GM18517 (cell line): ENCODE measurements at regions not wholly inside any gene's neighbourhood (a gene's known extent, or its start where the extent isn't known, plus 50 kb on each side); places are given as distances from the start of the nearest gene placed in this dataset.
"Not testable (repeated sequence)": the region's sequence is repeated elsewhere in the genome, so short reads cannot be mapped to it uniquely, and the experiment has no call there.

Source experiments
- ATAC-seq: cut with Tn5 transposase; IDR thresholded peaks from one replicate; pipeline ENCODE4 v1.9.1; 2021; ENCODE audit warnings: mild to moderate bottlenecking, moderate library complexity; ENCODE audit not compliant: unreplicated experiment

GRCh38 chr1:145553795-145554194 lies 54.0 kb upstream of the GPR89A start:
- not testable (repeated sequence) for ATAC-seq

DNA sequence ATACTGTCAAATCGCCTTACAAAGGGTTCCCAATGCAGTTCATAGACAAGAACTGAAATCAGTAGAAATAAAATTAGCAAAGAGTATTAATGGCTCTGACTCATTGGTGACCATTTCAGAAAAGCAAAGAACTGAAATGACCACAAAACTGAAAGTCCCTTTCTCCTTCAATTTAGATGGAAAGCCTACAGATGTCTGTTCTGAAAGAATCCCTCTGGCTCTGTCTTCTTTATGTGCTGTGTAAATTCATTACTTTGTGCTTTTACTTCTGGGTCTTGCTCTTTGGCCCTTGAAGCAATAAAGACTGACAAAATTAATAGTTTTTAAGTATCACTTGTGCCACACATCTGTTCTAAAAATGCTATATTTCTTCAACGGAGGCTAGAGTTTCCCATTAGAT lies 62.7 kb upstream of the GPR89A start:
- no peak for ATAC-seq

DNA sequence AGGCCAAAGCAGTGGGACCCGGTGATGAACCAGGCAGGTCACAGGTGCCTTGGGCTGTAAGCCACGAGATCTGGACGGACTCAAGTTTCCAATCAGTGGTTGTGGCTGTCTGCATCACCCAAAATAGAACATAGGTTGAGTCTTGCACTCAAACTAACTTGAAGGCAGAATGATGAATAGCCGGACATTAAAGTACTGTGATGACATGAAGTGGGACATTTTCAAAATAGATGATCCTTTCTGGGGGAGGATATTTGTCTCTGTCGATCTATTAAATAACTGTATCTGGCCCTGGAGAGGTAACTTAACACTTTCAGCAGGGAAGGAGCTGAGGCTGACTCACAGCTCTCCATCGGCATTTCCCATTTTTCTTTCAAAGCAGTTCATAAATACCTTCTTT lies 66.1 kb upstream of the GPR89A start:
- not testable (repeated sequence) for ATAC-seq

- not testable (repeated sequence) for ATAC-seq
Observed at GRCh38 chr1:145541246-145541645, 66.5 kb upstream of the GPR89A start.

GRCh38 chr1:145538118-145538882 lies 69.5 kb upstream of the GPR89A start:
- ATAC-seq: not testable (repeated sequence)

DNA sequence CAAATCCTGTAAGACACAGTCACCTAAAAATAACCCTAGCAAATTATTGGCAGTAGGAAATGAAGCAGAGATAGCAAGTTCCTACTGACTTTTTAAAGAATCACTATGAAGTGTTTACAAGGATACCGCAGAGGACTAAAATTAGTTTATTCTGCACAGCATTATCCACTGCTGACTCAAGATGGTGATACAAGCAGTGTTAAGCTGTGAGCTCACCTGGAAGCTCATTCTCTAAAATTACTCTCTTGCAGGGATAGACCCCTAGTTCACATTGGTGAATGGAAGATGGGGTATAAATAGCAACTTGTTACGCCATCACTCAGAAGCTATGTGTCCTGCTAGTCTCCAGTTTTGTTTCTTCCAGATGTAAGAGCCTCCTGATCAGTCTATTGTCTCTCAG lies 70.8 kb upstream of the GPR89A start:
- ATAC-seq: not testable (repeated sequence)

DNA sequence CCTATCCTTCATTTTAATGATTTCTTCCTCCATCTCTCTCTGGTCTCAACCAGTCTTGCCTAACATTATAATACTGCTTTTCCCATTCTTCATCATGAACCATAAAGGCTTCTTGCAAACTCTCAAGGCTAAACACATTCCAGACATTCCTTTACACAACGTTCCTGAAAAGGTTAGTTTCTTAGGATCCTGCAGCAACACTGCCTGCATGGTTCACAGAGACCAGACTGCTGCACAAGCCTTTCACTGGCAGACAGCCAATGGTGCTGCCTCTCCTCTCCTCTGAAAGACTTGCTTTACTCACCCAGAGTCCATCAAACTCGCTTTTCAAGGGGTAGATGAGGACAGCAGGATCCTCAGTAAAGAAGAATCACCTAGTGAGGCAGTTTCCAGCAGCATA lies 72.3 kb upstream of the GPR89A start:
- ATAC-seq: not testable (repeated sequence)

- ATAC-seq: not testable (repeated sequence)
Observed at GRCh38 chr1:145528068-145528564, 79.7 kb upstream of the GPR89A start.

DNA sequence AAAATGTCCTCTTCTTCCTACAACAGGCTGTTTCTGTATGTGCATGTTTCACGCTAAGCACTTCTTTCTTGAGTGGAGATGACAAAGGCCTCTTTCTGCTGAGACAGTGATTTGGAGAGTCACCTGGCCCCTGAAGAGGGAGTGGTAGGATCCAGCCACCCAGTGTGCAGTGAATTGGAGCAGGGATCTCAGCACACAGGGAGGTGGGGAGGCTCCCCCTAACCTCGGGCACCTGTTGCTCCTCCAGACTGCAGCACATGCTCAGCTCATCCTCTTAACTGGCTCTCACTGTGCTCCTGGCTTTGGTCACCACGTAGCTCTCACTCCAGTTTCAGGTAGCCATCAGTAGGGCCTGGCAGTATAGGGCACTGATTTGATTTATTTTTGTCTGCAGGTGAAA lies 87.6 kb upstream of the GPR89A start:
- ATAC-seq: not testable (repeated sequence)

GRCh38 chr1:145519302-145519701 lies 88.5 kb upstream of the GPR89A start:
- not testable (repeated sequence) for ATAC-seq

GRCh38 chr1:145513017-145513416 lies 87.6 kb upstream of the NBPF20 start:
- ATAC-seq: not testable (repeated sequence)

GRCh38 chr1:145508053-145508452 lies 82.7 kb upstream of the NBPF20 start:
- peak; percentile 73 for ATAC-seq

DNA sequence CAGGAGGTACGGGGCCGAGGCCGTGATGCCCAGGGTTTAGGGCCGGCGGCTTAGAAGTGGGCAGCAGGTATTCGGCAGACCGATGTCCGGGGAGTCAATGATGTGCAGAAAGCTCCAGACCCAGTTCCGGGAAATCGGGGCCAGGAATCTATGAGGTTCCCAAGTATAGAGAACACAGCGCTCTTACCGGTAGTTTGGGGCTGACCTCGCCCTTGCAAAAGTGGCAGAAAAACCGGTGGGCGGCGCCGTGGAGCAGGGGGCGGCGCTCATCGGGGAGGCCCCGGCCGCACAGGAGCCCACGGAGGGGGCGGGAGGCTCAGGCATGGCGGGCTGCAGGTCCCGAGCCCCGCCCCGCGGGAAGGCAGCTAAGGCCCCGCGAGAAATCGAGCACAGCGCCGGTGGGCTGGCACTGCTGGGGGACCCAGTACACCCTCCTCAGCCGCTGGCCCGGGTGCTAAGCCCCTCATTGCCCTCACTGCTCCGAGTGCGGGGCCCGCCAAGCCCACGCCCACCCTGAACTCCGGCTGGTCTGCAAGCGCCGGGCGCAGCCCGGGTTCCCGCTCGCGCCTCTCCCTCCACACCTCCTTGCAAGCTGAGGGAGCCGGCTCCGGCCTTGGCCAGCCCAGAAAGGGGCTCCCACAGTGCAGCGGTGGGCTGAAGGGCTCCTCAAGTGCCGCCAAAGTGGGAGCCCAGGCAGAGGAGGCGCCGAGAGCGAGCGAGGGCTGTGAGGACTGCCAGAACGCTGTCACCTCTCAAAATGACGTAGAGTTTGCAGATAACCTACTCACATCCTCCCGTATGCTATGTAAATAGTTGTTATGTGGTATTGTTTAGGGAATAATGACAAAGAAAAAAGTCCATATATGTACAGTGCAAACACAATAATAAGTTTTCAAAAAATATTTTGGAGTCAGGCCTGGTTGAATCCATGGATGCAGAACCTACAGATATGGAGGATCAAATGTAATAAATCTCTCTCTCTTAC lies 80.6 kb upstream of the NBPF20 start:
- not testable (repeated sequence) for ATAC-seq

DNA sequence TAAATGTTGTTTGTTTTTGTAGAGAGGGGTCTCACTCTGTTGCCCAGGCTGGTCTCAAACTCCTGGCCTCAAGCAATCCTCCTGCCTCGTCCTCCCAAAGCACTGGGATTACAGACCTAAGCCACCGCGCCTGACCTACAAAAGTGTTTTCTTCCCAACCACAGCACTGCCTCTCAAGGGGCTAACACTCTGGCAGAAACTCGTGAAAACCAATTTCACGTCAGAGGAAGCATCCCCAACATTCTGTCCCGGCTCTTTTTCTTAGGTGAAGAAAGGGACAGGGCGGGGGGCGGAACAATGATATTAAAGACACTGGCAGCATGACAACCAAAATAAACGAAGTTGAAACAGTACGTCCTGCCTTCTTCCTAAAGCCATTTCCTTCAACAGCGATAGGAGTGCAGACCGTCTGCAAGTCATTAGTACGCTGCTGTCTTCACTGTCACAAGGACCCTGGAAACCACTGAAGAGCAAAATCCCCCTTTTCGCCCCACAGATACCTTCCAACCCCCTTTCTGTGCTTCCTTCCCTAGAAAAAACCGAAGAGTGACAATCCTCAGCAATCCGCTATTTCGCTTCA lies 79.5 kb upstream of the NBPF20 start:
- not testable (repeated sequence) for ATAC-seq

GRCh38 chr1:145504310-145504709 lies 78.9 kb upstream of the NBPF20 start:
- ATAC-seq: not testable (repeated sequence)

DNA sequence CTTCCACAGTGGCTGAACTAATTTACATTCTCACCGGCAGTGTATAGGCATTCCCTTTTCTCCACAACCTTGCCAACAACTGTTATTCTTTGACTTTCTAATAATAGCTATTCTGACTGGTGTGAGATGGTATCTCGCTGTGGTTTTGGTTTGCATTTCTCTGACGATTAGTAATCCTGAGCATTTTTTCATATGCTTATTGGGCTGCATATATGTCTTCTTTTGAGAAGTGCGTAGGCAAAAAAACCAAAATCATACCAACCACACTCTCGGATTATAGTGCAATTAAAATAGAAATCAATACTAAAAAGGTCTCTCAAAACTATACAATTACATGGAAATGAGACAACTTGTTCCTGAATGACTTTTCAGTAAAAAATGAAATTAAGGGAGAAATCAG lies 74.8 kb upstream of the NBPF20 start:
- not testable (repeated sequence) for ATAC-seq

- not testable (repeated sequence) for ATAC-seq
Observed at GRCh38 chr1:145495077-145495871, 69.9 kb upstream of the NBPF20 start.

DNA sequence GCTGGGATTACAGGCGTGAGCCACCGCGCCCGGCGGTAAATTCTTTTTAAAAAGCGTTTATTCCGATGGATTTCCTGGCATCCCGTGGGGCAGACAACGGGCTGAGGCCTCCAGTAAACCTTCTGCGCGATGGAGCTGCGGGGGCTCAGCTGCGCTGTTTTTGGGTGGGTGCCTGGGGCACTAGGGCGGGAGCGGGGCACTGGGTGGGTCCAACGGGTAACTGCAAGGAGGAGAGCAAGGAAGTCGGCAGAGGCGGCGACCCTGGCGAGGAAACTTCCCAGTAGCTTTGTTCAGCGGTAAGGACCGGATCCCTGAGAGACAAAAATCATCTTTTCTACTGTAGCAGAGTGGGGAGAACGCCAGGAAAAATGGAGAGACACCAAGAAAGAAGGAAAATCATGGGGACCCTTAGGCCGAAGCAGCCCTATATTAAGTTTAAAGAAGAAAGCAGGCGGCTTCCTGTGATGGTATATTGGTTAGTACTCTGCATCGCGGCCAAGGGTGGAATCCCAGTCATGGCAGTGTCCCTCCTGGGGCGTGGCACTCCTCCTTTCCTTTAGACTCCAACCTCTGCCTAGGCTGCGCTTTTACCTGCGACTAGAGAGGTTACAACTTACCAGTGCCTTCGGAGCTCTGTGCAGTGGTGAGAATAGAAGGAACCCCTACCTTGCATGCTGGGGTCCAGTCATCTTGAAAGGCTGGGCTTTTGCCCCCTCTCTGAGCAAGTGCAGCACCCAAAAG lies 63.0 kb upstream of the NBPF20 start:
- ATAC-seq: not testable (repeated sequence)

GRCh38 chr1:145487156-145487555 lies 61.8 kb upstream of the NBPF20 start:
- not testable (repeated sequence) for ATAC-seq
